Ovary (tissue), 3 donors: ENCODE measurements at regions not wholly inside any gene's neighbourhood (a gene's known extent, or its start where the extent isn't known, plus 50 kb on each side); places are given as distances from the start of the nearest gene placed in this dataset.
"Not testable (repeated sequence)": the region's sequence is repeated elsewhere in the genome, so short reads cannot be mapped to it uniquely, and the experiment has no call there.

Source experiments
- CTCF ChIP-seq, 3 donors: fragments of 450-650 bp in 2 of 3; fragments of 200-600 bp in 1 of 3; IDR thresholded peaks; one replicate each; pipeline versions ENCODE4 v1.5.1 to v1.8.0; 2016 to 2022; ENCODE audit warnings: antibody characterized with exemption in 3 of 3, mild to moderate bottlenecking in 1 of 3
- EP300 ChIP-seq: sonication (generic); formaldehyde crosslinking; IDR thresholded peaks from one replicate; pipeline ENCODE4 v1.6.1; 2017; ENCODE audit warnings: antibody characterized with exemption
- POLR2A ChIP-seq: fragments of 450-650 bp; IDR thresholded peaks from one replicate; pipeline ENCODE4 v1.6.1; 2017; ENCODE audit warnings: antibody characterized with exemption, mild to moderate bottlenecking, moderate library complexity
- donor health status: DM: no; HTN: no; CAD: no.

GRCh38 chr9:66824169-66824568 lies 76.4 kb upstream of the ZNF658 start:
- TF ChIP-seq CTCF (IDR thresholded peaks at IDR 0.05); POLR2A; EP300: not testable (repeated sequence)
